Activated effector memory CD4-positive, alpha-beta T cell treated with Interleukin-2 at 50 U/mL for 16 hours (primary cell): ENCODE measurements at regions not wholly inside any gene's neighbourhood (a gene's known extent, or its start where the extent isn't known, plus 50 kb on each side); places are given as distances from the start of the nearest gene placed in this dataset.

Experiments used
- DNase-seq: peaks from one replicate; pipeline ENCODE4 v3.0.0-alpha.2; 2020

DNA sequence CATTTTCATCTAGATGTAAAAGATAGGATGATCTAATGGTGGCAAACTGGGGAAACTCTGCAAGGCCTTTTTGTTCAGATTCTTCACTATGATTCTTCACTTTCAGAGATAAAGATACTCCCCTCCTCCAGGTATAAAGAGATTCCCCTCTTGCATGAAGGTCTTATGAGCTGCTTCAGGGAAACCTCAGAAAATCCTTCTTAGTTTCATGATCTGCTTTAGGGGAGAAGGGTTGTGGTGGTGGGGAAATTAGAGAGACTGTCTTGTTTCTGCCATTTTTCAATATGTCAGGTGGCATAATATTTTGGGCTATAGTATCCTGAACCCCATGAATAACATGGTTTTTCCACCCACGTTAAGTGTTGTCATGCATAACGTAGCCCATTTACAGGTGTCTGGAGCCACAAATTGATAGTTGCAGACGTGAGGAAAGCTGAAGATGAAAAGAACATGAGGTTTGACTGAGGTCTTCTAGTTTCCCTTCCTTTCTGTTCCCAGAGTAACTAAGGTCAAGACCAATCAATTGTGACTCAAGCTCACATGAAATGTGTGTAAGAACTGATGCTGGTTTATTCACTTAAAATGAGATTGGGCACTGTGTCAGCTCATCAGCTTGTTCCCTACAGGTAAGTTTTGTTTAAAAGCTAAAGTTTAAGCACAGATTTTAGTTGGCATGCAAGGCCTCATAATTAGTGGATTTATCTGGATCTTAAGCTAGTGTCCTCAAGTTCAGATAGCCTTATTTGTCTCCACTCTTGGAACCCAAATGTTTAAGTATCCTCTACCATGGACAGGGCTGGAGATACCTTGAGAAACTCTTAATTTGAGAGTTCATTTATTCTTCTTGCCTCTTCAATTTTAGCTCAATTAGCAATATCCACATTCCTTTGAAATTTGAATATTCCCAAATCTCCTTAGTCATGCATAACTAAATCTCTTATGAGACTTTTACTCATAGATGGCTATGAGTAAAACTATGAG lies 304.5 kb upstream of the FANCL start:
- DNase-seq, result no peak

DNA sequence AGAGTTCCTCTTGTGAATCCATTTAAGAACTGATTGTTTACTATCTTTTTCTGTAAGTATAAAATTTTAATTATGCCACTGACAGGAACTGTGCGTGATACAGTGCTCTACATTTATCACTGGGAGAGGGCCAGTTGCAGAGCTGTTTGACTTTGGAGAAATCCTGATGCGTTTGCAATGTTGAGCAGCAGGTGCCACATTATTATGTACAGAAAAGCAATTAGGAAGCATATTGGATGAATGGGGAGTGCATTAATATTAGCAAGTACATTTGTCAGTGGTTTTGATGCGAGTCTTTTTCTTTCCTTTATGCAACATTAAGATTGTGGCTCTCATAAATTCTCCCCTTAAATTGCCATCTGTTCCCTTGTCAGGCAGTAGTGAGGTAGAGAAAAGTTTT lies 302.3 kb upstream of the FANCL start:
- no peak for DNase-seq

DNA sequence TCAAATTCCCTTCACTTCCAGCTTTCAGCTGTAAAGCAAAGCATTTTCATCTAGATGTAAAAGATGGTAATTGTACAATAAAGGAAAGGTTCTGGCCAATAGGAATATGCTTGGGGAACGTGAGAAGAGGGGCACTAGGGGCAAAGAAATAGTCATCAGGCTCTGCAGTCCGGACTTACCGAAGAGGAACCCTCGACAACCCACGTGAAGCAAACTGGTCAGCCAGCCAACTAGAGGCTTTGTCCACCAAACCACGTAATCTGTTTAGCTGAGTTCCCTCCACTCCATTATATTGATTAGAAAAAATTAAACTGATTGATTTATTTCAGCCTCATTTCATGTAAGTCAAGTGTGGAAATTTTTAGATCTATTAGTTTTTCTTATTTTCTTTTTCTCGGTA lies 300.4 kb upstream of the FANCL start:
- no peak for DNase-seq

DNA sequence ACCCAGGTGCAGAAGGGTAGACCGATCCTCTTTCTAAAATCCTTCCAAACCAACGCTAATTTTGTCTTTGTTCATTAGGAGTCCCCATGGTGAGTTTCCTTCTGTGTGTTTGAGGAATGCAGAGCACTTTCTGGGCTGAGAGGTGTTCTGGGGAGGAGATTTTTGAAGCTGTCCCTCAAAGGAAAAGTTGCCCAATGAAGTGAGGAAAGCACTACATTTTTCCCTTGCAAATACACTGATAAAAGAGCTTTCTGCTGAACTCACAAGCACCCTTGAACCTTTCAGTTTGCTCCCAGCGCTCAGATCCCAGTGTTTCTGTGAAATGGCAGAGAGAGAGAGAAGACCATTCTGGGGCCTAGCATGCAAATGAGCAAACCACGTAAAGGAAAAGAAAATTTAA lies 299.6 kb upstream of the FANCL start:
- no peak for DNase-seq

DNA sequence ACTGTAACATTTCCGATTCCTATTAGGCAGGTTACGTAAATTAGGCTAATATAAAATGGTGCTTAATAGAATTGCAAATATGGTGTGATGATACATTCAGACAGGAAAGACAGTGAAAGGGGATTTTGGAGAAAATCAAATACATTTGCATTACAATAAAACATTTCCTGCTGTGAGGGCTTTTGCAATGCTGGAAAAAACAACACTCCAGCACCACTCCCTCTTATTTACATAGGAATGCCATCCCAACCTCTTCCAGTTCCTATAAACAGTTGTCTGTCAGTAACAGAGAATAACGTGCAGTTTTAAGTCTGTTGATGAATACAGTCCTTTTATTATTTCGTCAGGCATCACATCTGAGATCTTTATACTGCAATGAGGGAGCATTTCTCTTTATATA lies 298.8 kb upstream of the FANCL start:
- no peak for DNase-seq

DNA sequence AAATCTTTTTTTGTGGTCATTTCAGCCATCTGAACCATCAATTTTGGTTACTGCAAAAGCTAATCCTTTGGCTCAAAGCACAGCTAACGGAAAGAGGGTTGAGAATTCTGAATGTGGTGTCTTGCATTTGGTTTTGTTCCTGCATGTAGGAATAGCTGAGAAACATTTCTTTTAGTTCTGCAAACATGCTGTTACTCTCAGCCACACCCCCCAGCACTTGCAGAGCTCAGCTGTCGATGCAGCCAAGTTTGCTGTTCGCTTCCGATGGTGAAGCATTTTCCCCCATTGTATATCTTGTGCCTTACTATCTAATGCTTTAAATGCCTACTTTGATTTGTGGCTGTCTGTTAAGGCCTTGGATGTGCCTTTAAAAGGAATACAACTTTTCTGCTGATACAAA lies 294.9 kb upstream of the FANCL start:
- no peak for DNase-seq

DNA sequence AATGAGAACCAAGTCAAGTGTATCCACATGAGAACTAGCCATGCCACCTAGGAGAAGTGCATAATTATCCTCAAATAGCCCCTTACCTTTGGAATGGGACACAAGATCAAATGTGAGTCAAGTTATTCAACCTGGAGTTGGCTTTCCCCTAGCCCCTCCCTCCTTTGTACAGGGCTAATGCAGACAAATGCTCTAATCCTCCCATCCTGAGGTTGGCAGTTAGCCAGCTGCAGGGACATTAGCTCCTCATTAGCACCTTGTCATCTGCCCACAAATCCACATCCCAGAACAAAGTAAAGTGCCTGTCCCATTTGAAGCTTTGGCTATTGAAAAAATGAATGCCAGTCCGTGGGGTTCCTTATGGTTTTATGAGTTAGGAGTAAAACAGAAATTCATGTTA lies 294.1 kb upstream of the FANCL start:
- no peak for DNase-seq

DNA sequence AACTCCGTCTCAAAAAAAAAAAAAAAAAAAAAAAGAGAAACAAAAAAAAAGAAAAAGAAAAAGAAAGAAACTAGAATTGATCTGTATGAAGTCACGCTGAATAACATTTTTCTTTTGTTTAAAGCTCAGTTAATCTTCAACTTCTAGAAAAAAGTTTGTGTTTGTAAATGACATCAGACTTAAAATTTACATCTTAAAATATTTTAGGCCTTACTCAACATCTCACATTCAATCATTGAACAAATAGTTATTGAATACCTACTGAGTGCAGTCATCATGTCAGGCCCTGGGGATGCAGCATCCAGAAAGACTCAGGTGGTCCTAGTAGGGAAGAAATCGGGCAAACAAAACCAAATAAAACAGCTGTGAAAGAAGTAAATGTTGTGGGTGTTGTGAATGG lies 292.3 kb upstream of the FANCL start:
- no peak for DNase-seq

DNA sequence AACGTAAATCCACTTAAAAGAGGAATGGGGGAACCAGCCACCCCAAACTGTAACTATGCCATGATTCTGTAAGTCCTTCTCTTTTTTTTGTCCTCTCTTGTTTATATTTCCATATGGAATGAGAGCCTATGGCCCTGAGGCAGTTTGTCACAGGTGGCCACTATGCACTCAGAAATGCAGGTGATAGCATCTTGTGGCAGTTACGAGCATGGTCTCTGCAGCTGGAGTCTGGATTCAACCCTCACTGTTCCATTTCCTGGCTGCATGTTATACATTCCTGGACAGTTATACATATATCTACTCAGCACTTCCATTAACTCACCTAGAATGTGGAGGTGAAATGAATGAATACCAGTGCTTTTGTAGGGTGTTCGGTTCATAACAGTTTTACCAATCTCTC lies 291.5 kb upstream of the FANCL start:
- DNase-seq, result no peak

DNA sequence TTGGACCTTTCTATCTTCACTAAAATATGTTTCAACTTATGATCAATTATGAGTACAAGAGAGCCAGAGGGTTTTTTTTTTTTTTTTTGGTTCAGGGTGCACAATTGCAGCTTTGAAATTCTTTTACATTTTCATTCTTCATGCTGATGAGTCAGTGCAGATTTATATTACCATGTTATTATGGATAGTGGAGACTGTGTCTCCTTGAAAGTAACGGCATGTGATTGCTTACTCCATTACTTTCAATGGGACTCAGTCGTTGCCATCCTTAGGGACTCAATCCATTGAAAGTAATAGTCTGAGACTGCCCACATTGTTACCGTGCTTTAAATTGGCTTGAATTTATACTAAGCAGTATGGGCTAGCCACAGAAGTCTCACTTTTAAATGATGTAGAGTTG lies 286.5 kb upstream of the FANCL start:
- no peak for DNase-seq

DNA sequence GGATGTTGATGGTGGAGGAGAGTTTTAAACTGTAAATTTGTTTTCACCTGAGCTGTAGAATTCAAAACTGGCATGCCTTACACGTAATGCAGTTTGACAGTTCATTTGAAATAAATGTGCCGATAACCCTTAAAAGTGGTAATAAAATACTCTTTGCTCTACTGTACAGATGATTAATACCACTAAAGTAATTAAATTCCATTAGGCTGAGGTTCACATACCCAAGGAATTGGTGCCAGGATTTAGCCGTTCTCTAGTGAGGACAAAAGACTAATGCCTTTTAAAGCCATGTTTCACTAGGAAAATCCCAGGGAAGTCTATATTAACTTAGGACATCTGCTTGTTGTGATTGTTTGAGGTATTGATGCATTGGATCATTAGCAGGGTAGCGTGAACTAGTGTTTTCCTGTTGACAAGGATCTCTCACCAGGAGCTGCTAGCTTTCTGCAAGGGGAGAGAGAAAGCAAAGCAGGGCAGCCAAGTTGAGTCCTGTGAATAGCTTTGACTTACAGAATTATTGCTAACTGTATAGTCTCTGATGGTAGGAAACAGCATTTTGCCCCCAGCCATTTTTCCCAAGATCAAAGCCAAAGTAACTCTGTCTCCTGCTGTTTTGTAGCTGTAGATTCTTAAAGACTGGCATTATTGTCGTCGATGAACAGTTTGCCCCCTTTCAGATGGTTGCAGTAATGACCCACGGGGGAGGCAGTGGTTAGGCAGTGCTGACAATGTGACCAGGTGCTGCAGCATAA lies 280.9 kb upstream of the FANCL start:
- DNase-seq, result no peak

DNA sequence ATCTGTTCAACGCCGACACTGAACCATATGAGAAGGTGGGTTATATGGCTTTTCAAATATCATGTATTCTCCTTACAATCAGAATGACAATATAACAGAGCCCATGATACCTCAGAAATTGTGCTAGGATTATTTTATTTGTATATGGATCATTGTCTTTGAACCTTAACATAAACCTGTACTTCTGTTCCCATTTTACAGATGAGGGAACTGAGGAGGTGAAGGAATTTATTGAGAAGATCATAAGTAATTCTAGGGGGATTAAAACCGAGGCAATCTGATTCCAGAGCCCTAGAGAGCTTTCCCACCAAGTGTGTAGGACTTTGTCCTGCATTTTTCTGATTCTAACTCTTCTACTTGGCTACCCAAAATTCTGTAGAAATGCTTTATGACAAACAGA lies 279.8 kb upstream of the FANCL start:
- DNase-seq, result no peak

DNA sequence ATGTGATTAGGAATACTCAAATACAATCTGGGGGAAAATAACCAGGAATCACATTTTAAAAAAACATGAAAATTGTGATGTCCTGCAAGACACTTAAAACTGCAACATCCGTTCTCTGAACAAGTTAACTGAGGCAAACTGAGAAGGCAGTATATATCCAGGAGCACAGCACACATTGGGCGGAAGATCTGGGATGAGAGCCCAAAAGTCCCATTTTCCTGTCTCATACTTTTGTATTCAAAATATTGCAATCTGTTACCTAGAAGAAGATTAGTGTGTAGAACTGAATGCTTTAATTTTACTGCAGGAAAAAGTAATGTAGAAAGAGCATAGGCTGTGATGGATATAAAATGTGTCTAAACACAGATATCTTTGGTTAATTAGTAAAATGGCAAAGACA lies 276.8 kb upstream of the FANCL start:
- DNase-seq, result no peak

DNA sequence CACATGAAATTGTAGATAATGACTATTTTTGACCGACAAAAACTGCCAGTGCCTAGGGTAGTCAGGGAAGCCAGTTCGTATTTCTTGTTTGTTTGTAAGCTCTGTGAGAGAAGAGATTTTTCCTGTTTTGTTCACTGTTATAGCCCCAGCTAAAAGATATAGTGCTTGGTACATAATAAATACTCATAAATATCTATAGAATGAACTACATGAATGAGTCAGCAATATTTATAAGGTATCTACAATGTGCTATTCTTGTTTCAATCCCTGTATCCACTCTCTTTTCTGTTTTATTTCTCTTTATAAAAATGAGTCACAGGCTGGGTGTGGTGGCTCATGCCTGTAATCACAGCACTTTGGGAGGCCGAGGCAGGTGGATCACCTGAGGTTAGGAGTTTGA lies 275.6 kb upstream of the FANCL start:
- DNase-seq, result no peak

DNA sequence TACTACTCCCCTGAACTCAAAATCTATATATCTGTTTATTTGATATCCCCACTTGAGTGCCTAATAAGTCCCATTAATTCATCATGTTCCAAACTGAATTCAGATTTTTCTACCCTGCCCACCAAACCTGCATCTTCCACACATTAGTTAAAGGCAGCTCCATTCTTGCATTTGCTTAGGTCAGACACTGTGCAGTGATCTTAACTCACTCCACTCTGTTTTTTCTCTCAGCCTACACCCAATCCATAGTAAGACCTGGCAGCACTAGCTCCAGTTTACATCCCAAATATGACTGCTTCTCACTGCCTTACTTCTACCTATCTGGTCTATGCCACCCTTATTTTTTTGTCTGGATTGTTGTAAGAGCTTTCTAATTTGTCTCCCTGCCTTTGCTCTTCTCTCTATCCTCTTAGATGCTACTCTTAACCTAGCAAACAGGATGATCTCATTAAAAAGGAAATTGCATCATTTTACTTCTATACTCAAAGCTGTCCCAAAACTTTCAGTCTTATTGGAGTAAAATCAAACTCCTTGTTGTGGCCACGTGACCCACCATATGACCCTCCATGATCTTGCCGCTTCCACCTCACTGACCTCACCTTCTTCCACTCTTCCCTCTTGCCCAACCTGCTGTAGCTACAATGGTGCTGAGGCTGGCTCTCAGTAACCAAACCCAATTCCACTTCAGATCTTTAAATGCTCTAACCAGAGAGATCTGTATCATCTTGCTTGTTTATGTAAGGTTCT lies 274.9 kb upstream of the FANCL start:
- DNase-seq, result no peak

DNA sequence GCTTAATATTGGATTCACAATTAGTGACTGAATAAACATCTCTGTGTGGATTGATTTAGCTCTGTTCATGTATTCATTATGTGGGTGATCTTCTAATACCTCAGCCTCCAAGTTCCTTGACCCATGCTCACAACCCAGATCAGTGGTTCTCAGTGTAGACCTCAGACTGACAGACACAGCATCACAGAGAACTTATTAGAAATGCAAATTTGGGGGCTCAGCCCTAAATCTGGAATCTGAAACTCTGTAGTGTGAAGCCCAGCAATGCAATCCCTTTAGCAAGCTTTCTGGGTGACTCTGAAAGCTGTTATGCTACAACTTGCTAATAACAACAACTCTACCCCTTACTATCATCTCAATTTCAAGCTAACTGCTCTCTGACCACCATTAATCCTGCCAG lies 273.1 kb upstream of the FANCL start:
- no peak for DNase-seq

DNA sequence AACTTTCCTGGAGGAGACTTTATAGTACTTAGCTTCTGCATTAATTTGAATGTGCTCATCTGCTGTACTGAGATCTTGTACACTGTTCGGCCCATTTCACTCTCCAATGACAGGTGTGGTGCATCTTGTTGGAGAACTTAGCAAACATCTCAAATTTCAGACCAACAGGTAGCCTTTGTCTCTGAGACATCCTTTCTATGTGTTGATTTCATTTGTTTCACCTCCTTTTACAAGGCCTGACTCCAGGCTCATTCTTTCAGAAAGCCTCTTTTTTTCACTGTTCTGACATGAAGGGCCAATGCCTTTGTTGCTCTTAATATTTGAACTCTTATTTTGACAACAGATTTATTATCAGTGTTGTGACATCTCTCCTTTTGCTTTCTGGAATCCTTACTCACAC lies 271.8 kb upstream of the FANCL start:
- no peak for DNase-seq

DNA sequence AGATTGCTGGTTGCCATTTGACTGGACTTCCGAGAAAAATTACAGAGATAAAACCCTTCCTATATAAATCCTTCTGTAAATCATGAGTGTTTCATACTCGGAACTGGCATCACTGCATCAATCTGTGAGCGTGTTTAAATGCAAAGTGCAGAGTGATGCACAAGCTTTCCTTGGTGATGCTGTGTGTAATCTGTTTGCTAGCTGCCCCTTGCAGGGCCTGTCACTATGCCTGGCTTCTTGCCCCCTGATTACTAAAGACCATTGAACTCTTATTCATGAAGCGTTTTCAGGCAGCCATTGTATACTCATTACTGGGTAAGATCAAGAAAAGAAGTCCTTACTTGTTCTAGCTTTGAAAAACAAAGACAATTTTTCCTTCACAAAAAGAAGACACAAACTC lies 266.9 kb upstream of the FANCL start:
- no peak for DNase-seq

DNA sequence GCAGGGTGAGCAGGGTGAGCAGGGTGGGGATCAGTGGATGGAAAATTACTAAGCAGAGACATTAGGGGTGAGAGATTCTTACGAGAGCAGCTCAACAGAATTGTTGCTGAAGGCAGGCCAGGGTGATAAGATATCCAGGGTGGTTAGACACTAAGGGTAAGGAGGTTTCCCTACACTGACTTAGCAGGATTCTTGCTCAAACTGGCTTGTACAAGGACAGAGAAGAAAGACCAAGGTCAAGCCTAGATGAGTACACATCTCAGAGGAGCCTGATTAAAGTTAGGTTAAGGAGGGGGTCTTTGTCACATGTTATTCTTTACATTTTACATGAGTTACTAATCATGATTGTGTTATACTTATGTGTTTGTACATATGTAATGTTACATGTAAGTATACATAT lies 262.8 kb upstream of the FANCL start:
- DNase-seq, result no peak

DNA sequence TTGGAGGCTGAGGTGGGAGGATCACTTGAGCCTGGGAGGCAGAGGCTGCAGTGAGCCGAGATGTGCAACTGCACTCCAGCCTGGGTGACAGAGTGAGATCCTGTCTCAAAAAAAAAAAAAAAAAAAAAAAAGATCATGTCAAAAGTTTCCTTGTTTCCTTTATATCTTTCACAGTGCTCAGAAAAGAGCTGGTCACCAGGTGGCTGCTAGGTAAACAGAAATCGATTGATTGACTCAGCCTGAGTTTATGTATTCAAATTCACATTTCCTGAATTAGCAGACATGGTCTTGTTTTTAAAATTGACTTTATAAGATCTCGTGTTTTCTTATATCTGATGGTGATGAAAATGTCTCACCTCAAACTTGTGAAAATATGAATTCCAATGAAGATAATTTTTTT lies 261.8 kb upstream of the FANCL start:
- no peak for DNase-seq

DNA sequence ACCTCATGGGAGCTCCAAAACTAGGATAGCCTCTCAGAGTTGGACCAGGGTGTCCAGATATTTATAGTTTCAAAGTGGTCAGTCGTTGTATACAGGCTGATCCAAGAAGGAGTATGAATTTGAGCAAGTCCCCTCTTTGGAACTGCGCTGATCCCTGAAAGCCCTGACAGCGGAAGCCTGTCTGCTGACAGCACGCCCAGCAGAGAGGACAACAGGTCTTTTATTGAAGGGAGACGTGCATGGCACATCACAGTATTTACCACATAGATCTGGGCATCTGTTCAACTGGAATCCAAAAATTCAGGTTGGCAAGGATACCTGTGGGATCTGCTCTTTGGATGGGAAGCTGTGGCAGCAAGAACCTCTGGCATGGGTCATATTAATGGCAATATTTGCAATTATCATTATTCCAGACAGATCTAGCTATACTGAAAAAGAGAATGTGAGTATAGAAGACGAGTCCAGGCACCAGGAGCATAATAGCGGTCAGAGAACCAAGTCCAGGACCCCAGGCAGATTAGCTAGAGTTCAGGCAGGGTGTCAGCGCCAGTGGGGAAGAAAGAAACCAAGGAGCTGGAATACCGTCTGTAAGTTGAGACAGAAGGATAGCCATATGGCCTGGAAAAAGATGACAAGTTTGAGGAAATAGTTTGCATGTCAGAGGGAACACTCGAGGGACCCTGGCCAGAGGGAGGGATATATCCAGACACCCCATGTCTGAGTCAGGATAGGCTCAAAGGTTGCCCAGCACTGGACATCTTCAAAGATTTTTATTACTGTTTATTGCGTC lies 260.4 kb upstream of the FANCL start:
- DNase-seq, result no peak

DNA sequence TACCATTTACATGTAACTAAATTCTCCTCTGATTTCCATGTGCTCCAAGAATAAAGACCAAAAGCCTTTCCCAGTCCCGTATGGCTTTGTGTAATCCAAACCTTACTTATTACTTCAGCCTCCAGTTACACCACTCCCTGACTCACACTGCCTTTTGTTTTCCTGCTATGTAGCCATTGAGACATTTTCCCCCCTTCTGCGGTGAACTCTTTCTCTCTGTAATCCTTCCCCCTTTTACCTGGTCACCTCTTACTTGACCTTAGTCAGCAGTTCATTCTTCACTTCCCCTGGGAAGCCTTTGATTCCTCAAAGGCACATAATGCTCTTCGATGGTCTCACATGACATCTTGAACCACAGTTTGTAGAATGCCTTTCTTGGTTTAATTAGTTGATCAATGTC lies 256.0 kb upstream of the FANCL start:
- DNase-seq, result no peak

DNA sequence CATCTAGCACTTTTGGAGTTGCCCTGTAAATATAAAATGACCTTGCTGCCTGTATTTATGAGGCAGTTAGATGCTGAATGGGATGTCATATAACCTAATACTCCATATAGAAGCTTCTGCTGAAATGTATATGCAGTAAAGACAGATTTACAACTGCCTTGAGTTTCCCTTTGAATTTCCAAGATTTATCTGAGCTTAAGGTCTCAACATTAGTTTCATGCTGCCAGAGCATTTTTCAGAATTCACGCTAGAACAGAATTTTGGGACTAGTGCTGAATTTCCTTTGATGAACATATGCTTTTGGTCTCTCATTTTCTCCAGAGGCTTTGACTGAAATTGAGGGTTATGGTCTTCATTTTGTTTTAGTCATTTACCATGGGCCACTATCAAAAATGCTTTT lies 254.7 kb upstream of the FANCL start:
- no peak for DNase-seq
